ENCODE measurements at regions not wholly inside any gene's neighbourhood (a gene's known extent, or its start where the extent isn't known, plus 50 kb on each side); places are given as distances from the start of the nearest gene placed in this dataset.

DNA sequence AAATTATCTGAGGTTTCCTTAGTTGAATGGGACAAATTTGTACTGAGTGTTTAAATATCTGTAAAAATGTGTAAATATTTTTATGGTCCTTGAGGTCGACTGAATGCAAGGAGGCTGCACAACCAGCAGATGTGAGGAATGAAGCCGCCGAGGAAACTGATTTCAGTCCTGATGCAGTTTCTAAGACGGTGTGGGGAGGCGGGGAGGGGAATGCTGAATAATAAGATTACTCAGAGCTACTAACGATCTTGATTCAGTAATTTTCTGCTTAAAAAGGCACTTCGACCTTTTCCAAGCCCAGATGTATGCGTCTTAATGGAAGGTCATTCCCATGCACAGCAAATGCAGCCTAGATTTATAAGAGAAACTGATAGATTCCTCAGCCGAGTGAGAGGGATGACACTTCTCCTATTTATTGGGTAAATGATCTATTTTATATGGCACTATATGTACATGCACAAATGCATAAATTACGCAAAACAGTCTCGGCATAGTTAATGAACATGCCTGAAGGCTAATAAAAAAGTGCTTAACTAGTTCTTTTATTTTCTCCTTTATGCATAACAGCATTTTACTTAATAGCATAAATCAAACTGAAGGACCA lies 167.6 kb upstream of the PITRM1 start:
- TF ChIP-seq POLR2AphosphoS5 (IDR thresholded peaks at IDR 0.05; ENCODE audit: low read depth, low read length) (no peak), POLR2A (IDR thresholded peaks at IDR 0.05; ENCODE audit: low read depth, low read length) (no peak)

Data from GM12892 (cell line).